SU-DHL-6 (cell line): ENCODE measurements at regions not wholly inside any gene's neighbourhood (a gene's known extent, or its start where the extent isn't known, plus 50 kb on each side); places are given as distances from the start of the nearest gene placed in this dataset.

Source experiments
- H2AFZ ChIP-seq: fragments of 200-600 bp; sonication (generic); 2 replicates; pipeline ENCODE4 v1.6.1; 2014; ENCODE audit warnings: low read depth, mild to moderate bottlenecking, moderate library complexity, mixed read lengths, antibody characterized with exemption, low read length; ENCODE audit not compliant: severe bottlenecking
- H3F3A ChIP-seq: fragments of 200-600 bp; shearing (Covaris generic); 2 replicates; pipeline ENCODE4 v1.6.0; 2016; ENCODE audit warnings: antibody characterized with exemption, mild to moderate bottlenecking; ENCODE audit not compliant: insufficient read depth
- H3K27ac ChIP-seq: fragments of 200-600 bp; sonication (generic); 2 replicates; pipeline ENCODE4 v1.5.1; 2016; ENCODE audit warnings: low read depth, mild to moderate bottlenecking, low read length, moderate library complexity, mixed read lengths
- H3K27me3 ChIP-seq: fragments of 200-600 bp; sonication (generic), shearing (Covaris generic); 2 replicates; pipeline ENCODE4 v1.6.0; 2014; ENCODE audit warnings: mild to moderate bottlenecking, low read length
- H3K36me3 ChIP-seq: fragments of 200-600 bp; sonication (generic); 2 replicates; pipeline ENCODE4 v1.6.1; 2014; ENCODE audit warnings: mild to moderate bottlenecking, low read length, mixed read lengths
- H3K4me2 ChIP-seq: fragments of 300-600, 200-600 bp; shearing (Covaris generic), sonication (generic); 2 replicates; pipeline ENCODE4 v1.6.0; 2014; ENCODE audit warnings: low read length, low read depth, mild to moderate bottlenecking; ENCODE audit not compliant: poor library complexity, severe bottlenecking
- H3K4me3 ChIP-seq: fragments of 200-600 bp; sonication (generic); 2 replicates; pipeline ENCODE4 v1.5.1; 2014; ENCODE audit warnings: antibody characterized with exemption, low read length, mild to moderate bottlenecking, mixed read lengths; ENCODE audit not compliant: insufficient read depth, poor library complexity, severe bottlenecking
- H3K79me2 ChIP-seq: fragments of 200-600 bp; sonication (generic); 2 replicates; pipeline ENCODE4 v1.6.1; 2014; ENCODE audit warnings: mild to moderate bottlenecking, low read length, moderate library complexity; ENCODE audit not compliant: insufficient read depth
- H3K9ac ChIP-seq: fragments of 200-600 bp; sonication (generic); 2 replicates; pipeline ENCODE4 v1.7.0; 2014; ENCODE audit warnings: mild to moderate bottlenecking, low read length
- H3K9me2 ChIP-seq: fragments of 200-600 bp; sonication (generic); replicated peaks from 2 replicates; pipeline ENCODE4 v1.6.1; 2014; ENCODE audit warnings: low read length; ENCODE audit not compliant: insufficient read depth
- H3K9me3 ChIP-seq: fragments of 200-600 bp; sonication (generic); 2 replicates; pipeline ENCODE4 v1.6.1; 2014; ENCODE audit warnings: low read length, mixed read lengths; ENCODE audit not compliant: insufficient read depth
- H4K20me1 ChIP-seq: fragments of 200-600 bp; sonication (generic); 2 replicates; pipeline ENCODE4 v1.6.1; 2014; ENCODE audit warnings: low read depth, mild to moderate bottlenecking, antibody characterized with exemption, low read length, moderate library complexity, mixed read lengths
- EZH2phosphoT487 ChIP-seq: fragments of 200-600 bp; sonication (generic), shearing (Covaris generic); conservative IDR thresholded peaks from 2 replicates; pipeline ENCODE4 v1.6.1; 2018; ENCODE audit warnings: mild to moderate bottlenecking, antibody characterized with exemption, low read length, moderate library complexity, mixed read lengths
- TF ChIP-seq, protein P1 (sequence below): fragments of 200-600 bp; sonication (generic); IDR thresholded peaks from one replicate; pipeline ENCODE4 v1.5.1; 2017; ENCODE audit warnings: antibody characterized with exemption, mild to moderate bottlenecking, low read length, moderate library complexity; ENCODE audit not compliant: insufficient read depth, poor library complexity, severe bottlenecking

DNA sequence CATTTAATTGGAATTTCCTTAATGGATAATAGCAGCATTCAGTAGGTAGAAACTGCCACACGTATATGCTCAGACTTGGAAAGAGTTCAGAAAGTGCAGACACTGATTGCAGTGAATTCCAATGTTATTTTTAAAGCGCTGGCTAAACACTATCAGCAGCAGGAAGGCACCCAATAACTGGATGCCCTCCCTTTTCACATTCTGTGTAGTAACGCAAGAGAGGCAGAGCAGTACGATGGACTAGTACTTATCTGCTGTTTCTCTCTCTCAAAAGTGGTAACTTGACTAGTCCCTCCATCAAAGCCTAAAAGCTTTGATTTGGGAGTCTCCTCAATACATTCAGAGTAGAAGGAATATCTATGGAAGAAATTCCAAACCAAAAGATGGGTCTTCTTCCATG lies 791.0 kb downstream of the TMTC2 start:
- H2AFZ ChIP-seq = no peak overlapping the region
- no peak overlapping the region for H3K27ac ChIP-seq
- H3K27me3 ChIP-seq = no peaks in the 10 kb centered on the region
- H3K9ac ChIP-seq = no peak overlapping the region
- TF ChIP-seq, protein P1, sequence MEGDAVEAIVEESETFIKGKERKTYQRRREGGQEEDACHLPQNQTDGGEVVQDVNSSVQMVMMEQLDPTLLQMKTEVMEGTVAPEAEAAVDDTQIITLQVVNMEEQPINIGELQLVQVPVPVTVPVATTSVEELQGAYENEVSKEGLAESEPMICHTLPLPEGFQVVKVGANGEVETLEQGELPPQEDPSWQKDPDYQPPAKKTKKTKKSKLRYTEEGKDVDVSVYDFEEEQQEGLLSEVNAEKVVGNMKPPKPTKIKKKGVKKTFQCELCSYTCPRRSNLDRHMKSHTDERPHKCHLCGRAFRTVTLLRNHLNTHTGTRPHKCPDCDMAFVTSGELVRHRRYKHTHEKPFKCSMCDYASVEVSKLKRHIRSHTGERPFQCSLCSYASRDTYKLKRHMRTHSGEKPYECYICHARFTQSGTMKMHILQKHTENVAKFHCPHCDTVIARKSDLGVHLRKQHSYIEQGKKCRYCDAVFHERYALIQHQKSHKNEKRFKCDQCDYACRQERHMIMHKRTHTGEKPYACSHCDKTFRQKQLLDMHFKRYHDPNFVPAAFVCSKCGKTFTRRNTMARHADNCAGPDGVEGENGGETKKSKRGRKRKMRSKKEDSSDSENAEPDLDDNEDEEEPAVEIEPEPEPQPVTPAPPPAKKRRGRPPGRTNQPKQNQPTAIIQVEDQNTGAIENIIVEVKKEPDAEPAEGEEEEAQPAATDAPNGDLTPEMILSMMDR = no peak
- TF ChIP-seq EZH2phosphoT487 = no peak
- no peaks in the 10 kb centered on the region for H3K79me2 ChIP-seq
- no peak overlapping the region for H3K4me3 ChIP-seq
- H3K9me2 ChIP-seq = no peaks in the 10 kb centered on the region
- H3K9me3 ChIP-seq = no peaks in the 10 kb centered on the region
- H3K36me3 ChIP-seq = no peaks in the 10 kb centered on the region
- H3F3A ChIP-seq = no peaks in the 10 kb centered on the region
- no peaks in the 10 kb centered on the region for H4K20me1 ChIP-seq
- no peak overlapping the region for H3K4me2 ChIP-seq

DNA sequence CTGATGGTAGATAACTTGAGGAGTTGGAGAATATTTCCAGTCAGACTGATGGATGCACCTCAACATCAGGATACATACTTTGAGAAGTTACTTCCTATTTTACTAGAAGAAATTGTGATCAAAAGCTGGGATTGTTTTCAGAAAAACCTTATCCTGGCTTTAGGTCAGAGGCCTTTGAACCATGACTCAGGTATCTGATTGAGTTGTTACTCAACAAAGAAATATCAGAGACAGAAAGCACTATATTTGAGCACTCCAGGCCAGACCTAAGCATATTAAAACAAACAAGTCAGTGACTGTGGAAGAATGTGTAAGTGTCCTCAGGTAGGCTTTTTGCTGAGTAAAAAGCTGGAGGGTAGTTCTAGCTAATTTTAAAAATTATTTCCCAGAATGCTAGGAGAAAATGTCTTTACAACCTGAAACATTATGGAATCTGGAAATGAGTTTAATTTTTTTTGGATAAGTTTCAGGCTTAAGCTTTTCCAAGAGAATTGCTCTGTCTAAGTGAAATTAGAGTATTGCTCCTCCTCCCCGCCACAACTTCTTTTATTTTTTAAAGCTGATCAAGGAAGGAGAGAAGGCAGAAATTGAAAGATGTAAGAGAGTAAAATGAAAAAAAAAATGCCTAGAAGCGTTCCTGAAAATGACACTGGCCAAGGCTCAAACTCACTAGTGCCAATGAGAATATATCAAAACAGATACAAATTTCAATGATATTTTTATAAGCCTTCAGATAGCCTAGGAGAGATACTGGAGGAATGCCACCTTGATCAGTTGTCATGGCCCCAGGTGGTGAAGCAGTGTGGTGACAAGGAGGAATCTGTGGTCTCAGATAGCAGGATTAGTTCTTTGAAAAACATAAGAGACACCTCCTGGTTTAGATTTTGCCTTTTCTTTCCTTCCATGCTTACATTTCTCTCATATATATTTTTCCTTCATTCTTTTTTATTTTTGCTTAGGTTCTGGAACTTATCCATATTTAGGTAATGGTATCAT lies 790.3 kb downstream of the TMTC2 start:
- Histone ChIP-seq H3K36me3 (no peaks in the 10 kb centered on the region), H3K79me2 (no peaks in the 10 kb centered on the region), H3K4me3 (no peak overlapping the region), H3K4me2 (no peak overlapping the region), H3F3A (no peaks in the 10 kb centered on the region), H3K9me3 (no peaks in the 10 kb centered on the region), H4K20me1 (no peaks in the 10 kb centered on the region), H3K27me3 (no peaks in the 10 kb centered on the region), H3K9ac (no peak overlapping the region), H3K9me2 (no peaks in the 10 kb centered on the region), H2AFZ (no peak overlapping the region), H3K27ac (no peak overlapping the region)
- TF ChIP-seq, protein P1 = no peak
- no peak for TF ChIP-seq EZH2phosphoT487

DNA sequence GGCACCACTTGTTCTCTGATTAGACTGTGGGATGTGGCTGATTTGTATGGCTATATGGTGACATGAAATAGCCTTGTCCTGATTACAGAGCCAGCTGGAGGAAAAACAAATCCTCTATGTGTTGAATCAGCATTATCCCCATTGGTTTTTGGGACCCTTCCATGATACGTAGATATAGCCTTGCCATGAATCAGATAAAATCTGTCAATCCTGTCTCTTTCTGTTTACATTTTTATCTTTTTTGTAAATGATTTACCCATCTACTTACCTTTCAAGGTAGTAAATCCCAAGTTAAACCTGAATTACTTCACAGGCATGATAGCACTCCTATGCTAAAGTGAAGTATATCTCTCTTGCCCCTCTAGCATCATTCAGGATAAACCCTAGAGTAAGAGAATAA lies 789.3 kb downstream of the TMTC2 start:
- Histone ChIP-seq H3K9ac (no peak overlapping the region), H3K27me3 (no peaks in the 10 kb centered on the region), H4K20me1 (no peaks in the 10 kb centered on the region), H3K9me2 (no peaks in the 10 kb centered on the region), H3F3A (no peaks in the 10 kb centered on the region), H3K27ac (no peak overlapping the region), H3K4me3 (no peak overlapping the region), H3K79me2 (no peaks in the 10 kb centered on the region), H3K36me3 (no peaks in the 10 kb centered on the region), H3K9me3 (no peaks in the 10 kb centered on the region), H3K4me2 (no peak overlapping the region), H2AFZ (no peak overlapping the region)
- TF ChIP-seq, protein P1 = no peak
- no peak for TF ChIP-seq EZH2phosphoT487
